C4-2B (cell line): ENCODE measurements at regions not wholly inside any gene's neighbourhood (a gene's known extent, or its start where the extent isn't known, plus 50 kb on each side); places are given as distances from the start of the nearest gene placed in this dataset.

ENCODE experiments used
- H3K27ac ChIP-seq: fragments of 450-650 bp; 2 replicates; pipeline ENCODE4 v1.5.1; 2017
- ZFX ChIP-seq: fragments of 450-650 bp; IDR thresholded peaks from 2 replicates; pipeline ENCODE4 v1.6.1; 2017
- TF ChIP-seq, protein P1 (sequence below): fragments of 450-650 bp; conservative IDR thresholded peaks from 2 replicates; pipeline ENCODE4 v1.5.1; 2017; ENCODE audit warnings: mild to moderate bottlenecking

DNA sequence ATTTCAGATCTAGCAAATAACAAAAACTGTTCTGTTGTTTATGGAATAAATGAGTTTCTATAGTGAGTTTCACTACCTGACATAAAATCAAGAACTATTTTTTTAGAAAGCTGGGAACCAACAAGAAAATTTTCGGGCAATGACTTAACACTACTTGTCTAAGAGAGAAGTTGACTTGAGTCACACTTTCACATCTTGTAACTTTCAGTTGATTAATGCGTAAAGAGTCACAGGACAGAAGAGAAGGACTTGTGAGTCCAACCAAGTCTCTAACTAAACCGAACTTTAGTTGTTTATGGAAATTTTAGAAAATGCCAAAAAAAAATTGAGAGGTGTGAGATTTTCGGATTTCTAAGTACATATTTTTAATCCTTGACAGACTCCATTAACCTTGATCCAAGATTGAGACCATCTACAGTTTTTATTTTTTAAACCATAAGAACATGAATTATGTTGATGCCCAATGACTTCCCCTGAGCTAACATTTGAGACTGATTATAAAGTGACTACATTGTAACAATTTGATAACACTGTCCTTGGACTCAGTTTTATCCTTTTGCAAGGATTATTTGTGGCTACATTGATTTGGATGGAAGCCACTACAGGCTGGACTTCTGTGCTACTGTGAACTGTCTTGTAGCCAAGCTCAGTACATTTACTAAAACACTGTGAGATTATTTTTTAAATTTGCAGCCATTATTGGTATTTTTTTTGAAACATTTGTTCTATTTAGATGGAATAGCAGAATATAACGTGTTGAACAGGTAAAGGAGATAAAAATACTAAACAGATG is 284.0 kb downstream of the PTPRC start:
- TF ChIP-seq, protein P1, sequence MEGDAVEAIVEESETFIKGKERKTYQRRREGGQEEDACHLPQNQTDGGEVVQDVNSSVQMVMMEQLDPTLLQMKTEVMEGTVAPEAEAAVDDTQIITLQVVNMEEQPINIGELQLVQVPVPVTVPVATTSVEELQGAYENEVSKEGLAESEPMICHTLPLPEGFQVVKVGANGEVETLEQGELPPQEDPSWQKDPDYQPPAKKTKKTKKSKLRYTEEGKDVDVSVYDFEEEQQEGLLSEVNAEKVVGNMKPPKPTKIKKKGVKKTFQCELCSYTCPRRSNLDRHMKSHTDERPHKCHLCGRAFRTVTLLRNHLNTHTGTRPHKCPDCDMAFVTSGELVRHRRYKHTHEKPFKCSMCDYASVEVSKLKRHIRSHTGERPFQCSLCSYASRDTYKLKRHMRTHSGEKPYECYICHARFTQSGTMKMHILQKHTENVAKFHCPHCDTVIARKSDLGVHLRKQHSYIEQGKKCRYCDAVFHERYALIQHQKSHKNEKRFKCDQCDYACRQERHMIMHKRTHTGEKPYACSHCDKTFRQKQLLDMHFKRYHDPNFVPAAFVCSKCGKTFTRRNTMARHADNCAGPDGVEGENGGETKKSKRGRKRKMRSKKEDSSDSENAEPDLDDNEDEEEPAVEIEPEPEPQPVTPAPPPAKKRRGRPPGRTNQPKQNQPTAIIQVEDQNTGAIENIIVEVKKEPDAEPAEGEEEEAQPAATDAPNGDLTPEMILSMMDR, result no peak
- TF ChIP-seq ZFX, result no peak
- H3K27ac ChIP-seq, result no peak overlapping the region

DNA sequence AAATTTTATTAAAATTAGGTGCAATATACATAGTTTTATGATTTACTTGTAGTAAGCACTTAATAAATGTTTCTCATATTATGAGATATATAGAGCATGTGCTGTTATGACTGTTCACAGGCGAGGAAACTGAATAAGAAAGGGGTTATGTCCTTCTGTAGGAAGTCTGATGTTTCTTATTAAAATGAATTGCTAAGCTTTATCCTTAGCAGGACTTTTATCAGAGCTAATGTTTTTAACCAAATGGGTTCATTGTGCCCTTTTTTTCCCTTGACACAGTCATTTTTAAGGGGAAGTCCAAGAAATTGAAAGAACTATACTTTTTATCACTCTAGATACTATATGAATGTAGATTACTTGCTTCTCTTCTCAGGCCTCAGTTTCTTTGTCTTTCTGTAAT is 285.2 kb downstream of the PTPRC start:
- no peak for TF ChIP-seq ZFX
- TF ChIP-seq, protein P1, result no peak
- H3K27ac ChIP-seq, result no peak overlapping the region

DNA sequence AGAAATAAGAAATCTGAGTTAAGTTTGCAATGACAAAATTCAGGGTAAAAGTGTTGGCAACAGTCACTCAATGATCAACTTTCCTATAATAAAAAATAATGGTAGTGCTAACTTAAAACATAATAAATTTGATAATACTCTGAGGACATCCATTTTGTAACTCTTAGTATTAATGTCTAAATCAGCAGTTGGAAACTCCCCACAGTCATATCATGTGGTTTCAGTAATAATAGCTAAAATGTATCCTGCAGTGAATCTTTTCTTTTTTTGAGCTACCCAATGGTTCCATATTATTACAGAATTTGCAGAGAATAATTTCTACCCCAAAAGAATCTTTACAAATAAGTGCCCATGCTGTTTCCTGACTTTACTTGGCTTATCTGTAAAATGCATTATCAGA is 286.7 kb downstream of the PTPRC start:
- TF ChIP-seq, protein P1, result no peak
- TF ChIP-seq ZFX, result no peak
- no peak overlapping the region for H3K27ac ChIP-seq

DNA sequence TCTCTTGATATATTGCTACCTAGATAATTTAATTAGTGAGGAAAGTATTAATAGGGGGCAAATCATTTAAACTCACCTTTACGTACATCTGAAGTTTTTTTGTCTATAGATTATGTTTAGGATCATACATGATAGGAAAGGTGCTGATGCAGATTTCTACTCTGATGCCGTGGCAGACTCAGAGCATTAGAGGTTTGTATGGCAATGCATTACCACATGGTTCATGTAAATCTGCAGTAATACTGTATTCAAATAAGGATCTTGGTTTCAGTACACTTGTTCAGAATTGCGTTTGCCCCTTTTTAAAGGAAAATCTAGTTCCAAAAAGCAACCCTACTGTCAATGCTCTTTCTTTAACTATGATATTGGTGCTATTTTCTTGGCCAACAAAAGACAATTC is 288.3 kb downstream of the PTPRC start:
- TF ChIP-seq ZFX, result no peak
- TF ChIP-seq, protein P1, result no peak
- H3K27ac ChIP-seq, result no peak overlapping the region

DNA sequence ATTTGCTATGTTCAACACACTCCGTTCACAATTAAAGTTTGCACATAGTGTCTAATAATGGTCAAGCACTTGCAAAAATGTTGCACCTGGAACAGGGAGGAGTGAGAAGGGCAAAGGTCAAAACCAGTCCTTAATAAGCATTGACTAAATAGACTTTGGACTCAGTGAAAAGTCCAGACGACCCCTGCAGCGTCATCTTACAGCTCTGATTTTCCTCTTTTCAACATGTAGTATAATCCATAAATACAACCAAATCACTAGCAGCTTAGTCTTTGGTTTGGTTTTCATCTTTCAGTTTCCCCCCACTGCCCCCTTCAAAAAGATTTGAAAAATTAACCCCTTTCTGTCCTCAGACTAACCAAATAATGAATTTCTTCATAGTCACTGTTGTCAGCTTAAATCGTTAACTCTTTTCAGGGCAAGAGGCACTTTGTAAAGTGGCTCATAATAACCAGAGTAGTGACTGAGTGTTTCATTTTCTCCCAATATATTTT is 290.3 kb downstream of the PTPRC start:
- no peak overlapping the region for H3K27ac ChIP-seq
- TF ChIP-seq, protein P1, result no peak
- no peak for TF ChIP-seq ZFX

DNA sequence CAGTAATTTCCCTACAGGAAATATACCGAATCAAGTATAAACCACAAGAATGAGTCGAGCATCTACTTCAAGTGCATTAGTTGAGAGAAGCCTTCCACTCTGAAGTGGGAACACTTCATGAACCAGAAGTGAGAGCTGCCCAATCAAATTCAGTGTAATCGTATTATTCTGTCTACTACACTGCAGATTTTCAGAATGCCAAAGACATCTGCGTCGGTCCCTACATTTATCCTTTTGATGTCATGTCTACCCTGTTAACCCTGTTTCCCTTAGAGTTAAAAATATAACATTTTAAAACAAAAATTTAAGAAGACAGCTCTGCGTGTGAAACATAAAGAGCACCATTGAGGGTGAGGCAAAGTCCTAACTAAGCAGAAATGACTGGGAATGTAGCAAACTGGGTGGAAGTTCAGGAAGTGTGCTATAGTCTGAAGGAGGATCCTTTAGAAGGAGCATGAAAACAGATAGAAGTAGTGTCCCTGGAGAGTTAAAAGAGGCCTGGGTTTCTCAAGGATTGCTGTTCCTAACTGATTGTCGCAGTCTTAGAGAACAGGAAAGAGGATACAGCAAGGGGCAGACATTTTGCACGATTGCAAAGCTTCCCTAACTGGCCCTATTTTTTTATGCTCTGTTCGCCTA is 291.2 kb downstream of the PTPRC start:
- TF ChIP-seq, protein P1, result no peak
- TF ChIP-seq ZFX, result no peak
- H3K27ac ChIP-seq, result no peak overlapping the region

DNA sequence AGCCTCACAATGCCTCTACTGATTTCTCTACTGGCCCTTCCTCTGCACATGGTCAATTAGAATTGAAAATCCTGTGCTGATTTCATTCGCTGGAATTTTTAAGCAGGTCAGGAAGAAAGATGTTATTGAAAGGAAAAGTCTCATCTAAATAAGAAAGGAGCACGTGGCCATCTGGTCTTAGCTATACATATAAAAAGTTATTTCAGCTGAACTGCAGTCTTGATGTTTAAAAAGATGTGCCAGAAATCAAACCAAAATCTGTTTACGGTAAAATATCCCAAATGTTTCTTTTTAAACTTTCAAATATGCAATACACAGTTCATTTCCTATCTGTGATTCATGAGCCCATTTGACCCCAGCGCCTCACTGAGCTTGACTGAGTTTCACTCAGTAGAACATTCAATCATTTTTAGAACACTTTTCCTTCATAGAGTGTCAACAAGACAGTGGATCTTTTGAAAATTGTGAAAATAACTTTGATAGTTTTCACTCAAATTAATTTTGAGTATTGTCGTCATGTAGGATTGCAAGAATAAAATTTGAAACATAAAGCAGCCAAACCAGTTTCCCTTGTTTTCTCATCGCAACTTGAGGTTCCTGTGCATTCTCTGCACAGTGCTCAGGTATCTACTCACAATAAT is 293.6 kb downstream of the PTPRC start:
- no peak for TF ChIP-seq ZFX
- TF ChIP-seq, protein P1, result no peak
- H3K27ac ChIP-seq, result no peak overlapping the region
